ENCODE measurements at regions not wholly inside any gene's neighbourhood (a gene's known extent, or its start where the extent isn't known, plus 50 kb on each side); places are given as distances from the start of the nearest gene placed in this dataset.
"Not testable (repeated sequence)": the region's sequence is repeated elsewhere in the genome, so short reads cannot be mapped to it uniquely, and the experiment has no call there.

GRCh38 chr19:5290336-5291262, 50.0 kb downstream of the PTPRS start:
- peak; percentile 63 for DNase-seq
- Histone ChIP-seq H3K36me3 (replicated peaks; ENCODE audit: control insufficient read depth, insufficient read depth, low read length) (peaks cover 1% of the 10 kb centered on the region; the same call in 1 of the 2 replicates), H3K4me3 (ENCODE audit: insufficient read depth, low read depth, low read length) (no peak overlapping the region), H3K27me3 (ENCODE audit: control insufficient read depth, insufficient read depth, low read length) (no peaks in the 10 kb centered on the region)

GRCh38 chr19:5289060-5289990, 51.3 kb downstream of the PTPRS start:
- peak; percentile 83 for DNase-seq
- no peaks in the 10 kb centered on the region for H3K27me3 ChIP-seq (ENCODE audit: control insufficient read depth, insufficient read depth, low read length)
- peaks cover 8% of the 10 kb centered on the region for H3K36me3 ChIP-seq (replicated peaks; ENCODE audit: control insufficient read depth, insufficient read depth, low read length)
- no peak overlapping the region for H3K4me3 ChIP-seq (ENCODE audit: insufficient read depth, low read depth, low read length)

GRCh38 chr19:5288347-5288739, 52.3 kb downstream of the PTPRS start:
- Histone ChIP-seq H3K36me3 (replicated peaks; ENCODE audit: control insufficient read depth, insufficient read depth, low read length) (peaks cover 8% of the 10 kb centered on the region), H3K4me3 (ENCODE audit: insufficient read depth, low read depth, low read length) (no peak overlapping the region), H3K27me3 (ENCODE audit: control insufficient read depth, insufficient read depth, low read length) (no peaks in the 10 kb centered on the region)
- DNase-seq = no peak

GRCh38 chr19:5287066-5287465, 53.5 kb downstream of the PTPRS start:
- Histone ChIP-seq H3K36me3 (replicated peaks; ENCODE audit: control insufficient read depth, insufficient read depth, low read length) (peaks cover 8% of the 10 kb centered on the region), H3K4me3 (ENCODE audit: insufficient read depth, low read depth, low read length) (no peak overlapping the region), H3K27me3 (ENCODE audit: control insufficient read depth, insufficient read depth, low read length) (no peaks in the 10 kb centered on the region)
- DNase-seq = no peak

- H3K27me3 ChIP-seq (ENCODE audit: control insufficient read depth, insufficient read depth, low read length) = no peaks in the 10 kb centered on the region
- no peak for DNase-seq
- peaks cover 8% of the 10 kb centered on the region for H3K36me3 ChIP-seq (replicated peaks; ENCODE audit: control insufficient read depth, insufficient read depth, low read length)
- no peak overlapping the region for H3K4me3 ChIP-seq (ENCODE audit: insufficient read depth, low read depth, low read length)
Observed at GRCh38 chr19:5286465-5287029, 54.1 kb downstream of the PTPRS start.

GRCh38 chr19:5285955-5286354, 54.7 kb downstream of the PTPRS start:
- Histone ChIP-seq H3K36me3 (replicated peaks; ENCODE audit: control insufficient read depth, insufficient read depth, low read length) (peaks cover 8% of the 10 kb centered on the region), H3K27me3 (ENCODE audit: control insufficient read depth, insufficient read depth, low read length) (no peaks in the 10 kb centered on the region), H3K4me3 (ENCODE audit: insufficient read depth, low read depth, low read length) (no peak overlapping the region)
- DNase-seq = no peak

GRCh38 chr19:5285311-5285710, 55.3 kb downstream of the PTPRS start:
- Histone ChIP-seq H3K36me3 (replicated peaks; ENCODE audit: control insufficient read depth, insufficient read depth, low read length) (peaks cover 8% of the 10 kb centered on the region), H3K27me3 (ENCODE audit: control insufficient read depth, insufficient read depth, low read length) (no peaks in the 10 kb centered on the region), H3K4me3 (ENCODE audit: insufficient read depth, low read depth, low read length) (no peak overlapping the region)
- DNase-seq = no peak

GRCh38 chr19:5282901-5283300, 57.7 kb downstream of the PTPRS start:
- DNase-seq = no peak
- Histone ChIP-seq H3K27me3 (ENCODE audit: control insufficient read depth, insufficient read depth, low read length) (no peaks in the 10 kb centered on the region), H3K36me3 (replicated peaks; ENCODE audit: control insufficient read depth, insufficient read depth, low read length) (peaks cover 8% of the 10 kb centered on the region), H3K4me3 (ENCODE audit: insufficient read depth, low read depth, low read length) (no peak overlapping the region)

- no peak for DNase-seq
- peaks cover 8% of the 10 kb centered on the region for H3K36me3 ChIP-seq (replicated peaks; ENCODE audit: control insufficient read depth, insufficient read depth, low read length)
- no peaks in the 10 kb centered on the region for H3K27me3 ChIP-seq (ENCODE audit: control insufficient read depth, insufficient read depth, low read length)
- no peak overlapping the region for H3K4me3 ChIP-seq (ENCODE audit: insufficient read depth, low read depth, low read length)
Observed at GRCh38 chr19:5281588-5281987, 59.0 kb downstream of the PTPRS start.

GRCh38 chr19:5275668-5276067, 64.9 kb downstream of the PTPRS start:
- H3K36me3 ChIP-seq (replicated peaks; ENCODE audit: control insufficient read depth, insufficient read depth, low read length) = peaks cover 19% of the 10 kb centered on the region
- DNase-seq; H3K27me3 ChIP-seq (ENCODE audit: control insufficient read depth, insufficient read depth, low read length); H3K4me3 ChIP-seq (ENCODE audit: insufficient read depth, low read depth, low read length): not testable (repeated sequence)

- peaks cover 19% of the 10 kb centered on the region for H3K36me3 ChIP-seq (replicated peaks; ENCODE audit: control insufficient read depth, insufficient read depth, low read length)
- H3K4me3 ChIP-seq (ENCODE audit: insufficient read depth, low read depth, low read length) = no peak overlapping the region
- no peaks in the 10 kb centered on the region for H3K27me3 ChIP-seq (ENCODE audit: control insufficient read depth, insufficient read depth, low read length)
- DNase-seq = no peak
Observed at GRCh38 chr19:5273782-5274181, 66.8 kb downstream of the PTPRS start.

- Histone ChIP-seq H3K27me3 (ENCODE audit: control insufficient read depth, insufficient read depth, low read length) (no peaks in the 10 kb centered on the region), H3K4me3 (ENCODE audit: insufficient read depth, low read depth, low read length) (no peak overlapping the region), H3K36me3 (replicated peaks; ENCODE audit: control insufficient read depth, insufficient read depth, low read length) (peaks cover 19% of the 10 kb centered on the region)
- DNase-seq = peak; percentile 68
Observed at GRCh38 chr19:5271145-5271544, 69.5 kb downstream of the PTPRS start.

- peak; percentile 71 for DNase-seq
- peaks cover 21% of the 10 kb centered on the region for H3K36me3 ChIP-seq (replicated peaks; ENCODE audit: control insufficient read depth, insufficient read depth, low read length)
- H3K4me3 ChIP-seq (ENCODE audit: insufficient read depth, low read depth, low read length) = no peak overlapping the region
- no peaks in the 10 kb centered on the region for H3K27me3 ChIP-seq (ENCODE audit: control insufficient read depth, insufficient read depth, low read length)
Observed at GRCh38 chr19:5269926-5270325, 70.7 kb downstream of the PTPRS start.

GRCh38 chr19:5269279-5269678, 71.3 kb downstream of the PTPRS start:
- DNase-seq = peak; percentile 56
- Histone ChIP-seq H3K36me3 (replicated peaks; ENCODE audit: control insufficient read depth, insufficient read depth, low read length) (peaks cover 22% of the 10 kb centered on the region), H3K4me3 (ENCODE audit: insufficient read depth, low read depth, low read length) (no peak overlapping the region), H3K27me3 (ENCODE audit: control insufficient read depth, insufficient read depth, low read length) (no peaks in the 10 kb centered on the region)
